Upper lobe of right lung (tissue), 1 donor: ENCODE measurements at regions not wholly inside any gene's neighbourhood (a gene's known extent, or its start where the extent isn't known, plus 50 kb on each side); places are given as distances from the start of the nearest gene placed in this dataset.

Experiments used
- ATAC-seq: fragments of 200-7000 bp; cut with Tn5 transposase; one replicate; pipeline ENCODE4 v1.9.1; 2020; ENCODE audit warnings: mild to moderate bottlenecking, moderate library complexity
- DNase-seq: peaks from one replicate; pipeline ENCODE4 v3.0.0-alpha.2; 2020
- H3K27ac ChIP-seq: fragments of 200-600 bp; one replicate; pipeline ENCODE4 v1.8.0; 2022
- H3K27me3 ChIP-seq: fragments of 200-600 bp; one replicate; pipeline ENCODE4 v1.8.0; 2022; ENCODE audit warnings: mild to moderate bottlenecking
- H3K36me3 ChIP-seq: fragments of 200-600 bp; one replicate; pipeline ENCODE4 v1.8.0; 2022
- H3K4me1 ChIP-seq: fragments of 200-600 bp; one replicate; pipeline ENCODE4 v1.8.0; 2022
- H3K4me3 ChIP-seq: fragments of 200-600 bp; one replicate; pipeline ENCODE4 v1.8.0; 2022; ENCODE audit warnings: mild to moderate bottlenecking
- H3K9me3 ChIP-seq: fragments of 200-600 bp; one replicate; pipeline ENCODE4 v1.8.0; 2022
- intact Hi-C: fragments of 100-400 bp; cut with DNase I; formaldehyde crosslinking; loops from one replicate; pipeline ENCODE4 v1.11.0; 2022
- TF ChIP-seq, protein P1 (sequence below): fragments of 200-600 bp; IDR thresholded peaks from one replicate; pipeline ENCODE4 v1.8.0; 2022; ENCODE audit warnings: antibody characterized with exemption
- donor health status: DM: no; HTN: yes; CAD: no; lungs with severe emphysema.

DNA sequence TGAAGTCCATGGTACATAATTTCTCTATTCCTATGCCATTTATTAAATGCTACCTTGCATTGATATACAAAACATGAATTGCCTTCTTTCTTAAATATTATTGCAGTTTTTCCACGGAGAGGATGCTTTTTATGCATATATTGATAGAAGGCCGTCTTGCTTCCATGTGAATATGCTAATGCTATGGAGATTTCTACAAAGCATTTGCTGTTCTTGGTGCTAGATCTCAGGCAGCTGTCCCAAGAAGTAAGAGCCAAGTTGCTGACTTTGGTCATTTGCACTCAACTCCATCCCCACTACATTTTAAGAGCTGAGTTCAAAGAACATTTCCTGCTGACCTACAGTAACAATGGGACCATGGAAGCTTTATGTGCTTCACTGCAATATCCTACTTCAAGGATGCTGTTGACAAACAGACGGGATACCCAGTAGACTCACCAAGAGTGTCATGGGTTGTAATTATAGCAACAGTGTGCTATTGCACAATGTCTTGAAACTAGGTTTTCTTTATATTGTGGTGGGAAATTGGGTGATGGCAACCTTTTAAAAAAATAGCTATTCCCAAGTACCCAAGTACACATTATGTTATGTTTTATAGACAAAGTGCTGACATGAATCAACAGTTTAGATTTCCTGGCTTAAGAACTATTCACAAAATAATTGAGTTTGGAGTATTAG is 1172.4 kb upstream of the PIK3C3 start:
- H3K36me3 ChIP-seq, result no peaks in the 10 kb centered on the region
- TF ChIP-seq, protein P1, sequence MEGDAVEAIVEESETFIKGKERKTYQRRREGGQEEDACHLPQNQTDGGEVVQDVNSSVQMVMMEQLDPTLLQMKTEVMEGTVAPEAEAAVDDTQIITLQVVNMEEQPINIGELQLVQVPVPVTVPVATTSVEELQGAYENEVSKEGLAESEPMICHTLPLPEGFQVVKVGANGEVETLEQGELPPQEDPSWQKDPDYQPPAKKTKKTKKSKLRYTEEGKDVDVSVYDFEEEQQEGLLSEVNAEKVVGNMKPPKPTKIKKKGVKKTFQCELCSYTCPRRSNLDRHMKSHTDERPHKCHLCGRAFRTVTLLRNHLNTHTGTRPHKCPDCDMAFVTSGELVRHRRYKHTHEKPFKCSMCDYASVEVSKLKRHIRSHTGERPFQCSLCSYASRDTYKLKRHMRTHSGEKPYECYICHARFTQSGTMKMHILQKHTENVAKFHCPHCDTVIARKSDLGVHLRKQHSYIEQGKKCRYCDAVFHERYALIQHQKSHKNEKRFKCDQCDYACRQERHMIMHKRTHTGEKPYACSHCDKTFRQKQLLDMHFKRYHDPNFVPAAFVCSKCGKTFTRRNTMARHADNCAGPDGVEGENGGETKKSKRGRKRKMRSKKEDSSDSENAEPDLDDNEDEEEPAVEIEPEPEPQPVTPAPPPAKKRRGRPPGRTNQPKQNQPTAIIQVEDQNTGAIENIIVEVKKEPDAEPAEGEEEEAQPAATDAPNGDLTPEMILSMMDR, result no peak
- DNase-seq (no peak), ATAC-seq (no peak)
- no peaks in the 10 kb centered on the region for H3K9me3 ChIP-seq
- no peaks in the 10 kb centered on the region for H3K4me1 ChIP-seq
- H3K27ac ChIP-seq, result no peak overlapping the region
- intact Hi-C loops, result no loop called here
- no peaks in the 10 kb centered on the region for H3K27me3 ChIP-seq
- H3K4me3 ChIP-seq, result no peak overlapping the region

DNA sequence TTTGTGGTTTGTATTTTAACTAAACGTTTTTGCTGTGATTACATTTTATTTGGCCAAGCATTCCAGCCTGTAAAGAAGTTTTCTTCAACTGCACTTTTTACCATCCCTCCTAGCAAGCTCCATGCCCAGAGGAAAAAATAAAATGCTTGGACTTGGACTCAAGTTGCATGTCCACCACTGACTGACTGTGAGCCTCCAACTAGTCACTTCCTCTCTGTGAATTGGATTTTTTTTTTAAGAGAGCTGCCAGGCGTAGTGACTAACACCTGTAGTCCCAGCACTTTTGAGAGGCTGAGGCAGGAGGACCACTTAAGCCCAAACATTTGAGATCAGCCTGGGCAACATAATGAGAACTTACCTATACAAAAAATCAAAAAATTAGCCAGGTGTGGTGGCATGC is 1185.2 kb upstream of the PIK3C3 start:
- DNase-seq (no peak), ATAC-seq (no peak)
- TF ChIP-seq, protein P1, result no peak
- Histone ChIP-seq H3K27me3 (no peaks in the 10 kb centered on the region), H3K9me3 (no peaks in the 10 kb centered on the region), H3K27ac (no peak overlapping the region), H3K4me1 (no peaks in the 10 kb centered on the region), H3K36me3 (no peaks in the 10 kb centered on the region), H3K4me3 (no peak overlapping the region)
- intact Hi-C loops, result no loop called here

DNA sequence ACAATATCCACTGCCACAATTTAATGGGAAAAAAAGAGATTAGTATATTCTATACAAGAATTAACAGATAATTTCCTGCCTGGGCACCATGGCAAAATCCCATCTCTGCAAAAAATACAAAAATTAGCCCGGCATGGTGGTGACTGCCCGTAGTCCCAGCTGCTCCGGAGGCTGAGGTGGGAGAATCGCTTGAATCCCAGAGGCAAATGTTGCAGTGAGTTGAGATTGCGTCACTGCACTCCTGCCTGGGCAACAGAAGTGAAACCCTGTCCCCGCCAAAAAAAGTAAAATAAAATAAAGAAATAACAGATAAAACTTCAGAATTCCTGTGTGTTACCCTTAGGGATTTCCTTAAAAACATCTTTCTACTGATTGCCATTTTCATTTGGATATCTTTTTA is 1194.8 kb upstream of the PIK3C3 start:
- ATAC-seq, result no peak
- Histone ChIP-seq H3K9me3 (no peaks in the 10 kb centered on the region), H3K36me3 (no peaks in the 10 kb centered on the region), H3K27ac (no peak overlapping the region), H3K27me3 (no peaks in the 10 kb centered on the region), H3K4me1 (no peaks in the 10 kb centered on the region), H3K4me3 (no peak overlapping the region)
- intact Hi-C loops, result no loop called here
- TF ChIP-seq, protein P1, result no peak
- DNase-seq, result no peak

DNA sequence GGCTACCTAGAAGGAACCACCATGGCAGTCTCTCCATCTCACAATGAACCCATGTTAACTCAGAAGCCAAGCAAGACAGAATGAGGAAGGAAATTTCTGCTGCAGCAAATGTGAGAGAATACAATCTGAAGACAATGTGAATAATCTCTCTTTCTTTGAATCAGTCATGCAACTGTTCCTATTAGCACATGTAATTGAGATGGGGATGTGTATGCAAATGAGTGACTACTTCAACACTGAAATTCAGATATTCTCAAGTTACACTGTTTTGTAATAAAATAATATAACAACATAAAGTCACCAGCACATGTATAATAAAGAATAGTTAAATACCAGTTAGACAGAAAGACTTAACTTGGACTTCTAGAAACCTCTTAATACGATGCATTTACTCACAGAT is 1200.6 kb upstream of the PIK3C3 start:
- ATAC-seq, result no peak
- Histone ChIP-seq H3K4me1 (no peaks in the 10 kb centered on the region), H3K27ac (no peak overlapping the region), H3K4me3 (no peak overlapping the region), H3K27me3 (no peaks in the 10 kb centered on the region), H3K9me3 (no peaks in the 10 kb centered on the region), H3K36me3 (no peaks in the 10 kb centered on the region)
- intact Hi-C loops, result no loop called here
- DNase-seq, result no peak
- TF ChIP-seq, protein P1, result no peak

DNA sequence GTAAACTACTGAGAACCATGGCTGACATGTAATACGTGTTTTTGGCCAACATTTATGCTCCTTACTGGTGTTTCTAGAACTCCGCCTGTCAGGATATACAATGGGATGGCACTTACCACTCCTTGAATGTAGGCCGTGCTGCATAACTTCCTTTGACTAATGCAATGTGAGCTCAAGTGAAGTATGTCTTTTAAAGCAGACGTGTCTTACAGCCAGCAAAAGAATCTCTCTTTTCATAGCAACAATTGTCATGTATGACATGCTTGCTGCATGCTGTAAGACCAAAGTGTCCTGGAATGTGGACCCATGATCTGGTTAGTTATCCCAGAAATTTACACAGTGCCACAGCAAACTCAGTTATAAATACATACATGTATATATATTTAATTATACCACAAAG is 1202.7 kb upstream of the PIK3C3 start:
- Histone ChIP-seq H3K4me3 (no peak overlapping the region), H3K27ac (no peak overlapping the region), H3K4me1 (no peaks in the 10 kb centered on the region), H3K9me3 (no peaks in the 10 kb centered on the region), H3K36me3 (no peaks in the 10 kb centered on the region), H3K27me3 (no peaks in the 10 kb centered on the region)
- TF ChIP-seq, protein P1, result no peak
- no peak for DNase-seq
- intact Hi-C loops, result no loop called here
- ATAC-seq, result no peak

DNA sequence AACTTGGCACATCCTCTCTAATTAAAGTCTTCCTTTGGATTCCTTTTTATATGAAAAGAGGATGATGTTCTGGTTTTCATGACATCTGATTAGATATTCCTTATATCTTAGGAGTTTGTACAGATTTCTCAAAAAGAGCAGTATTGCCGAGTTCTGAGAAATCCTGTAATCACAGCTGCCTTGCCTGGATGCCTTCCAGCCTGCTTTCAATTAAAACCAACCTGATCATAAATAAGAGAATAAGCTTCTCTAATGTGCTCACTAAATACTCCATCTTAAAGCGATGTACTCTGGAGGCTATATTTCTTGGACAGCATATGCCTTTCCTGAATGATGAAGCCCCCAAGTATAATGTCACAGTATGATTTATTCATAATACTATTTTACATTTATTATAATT is 1203.8 kb upstream of the PIK3C3 start:
- H3K27me3 ChIP-seq, result no peaks in the 10 kb centered on the region
- H3K27ac ChIP-seq, result no peak overlapping the region
- no peaks in the 10 kb centered on the region for H3K4me1 ChIP-seq
- ATAC-seq, result no peak
- no peaks in the 10 kb centered on the region for H3K9me3 ChIP-seq
- TF ChIP-seq, protein P1, result no peak
- H3K4me3 ChIP-seq, result no peak overlapping the region
- intact Hi-C loops, result no loop called here
- DNase-seq, result no peak
- no peaks in the 10 kb centered on the region for H3K36me3 ChIP-seq
